ENCODE measurements at regions not wholly inside any gene's neighbourhood (a gene's known extent, or its start where the extent isn't known, plus 50 kb on each side); places are given as distances from the start of the nearest gene placed in this dataset.

DNA sequence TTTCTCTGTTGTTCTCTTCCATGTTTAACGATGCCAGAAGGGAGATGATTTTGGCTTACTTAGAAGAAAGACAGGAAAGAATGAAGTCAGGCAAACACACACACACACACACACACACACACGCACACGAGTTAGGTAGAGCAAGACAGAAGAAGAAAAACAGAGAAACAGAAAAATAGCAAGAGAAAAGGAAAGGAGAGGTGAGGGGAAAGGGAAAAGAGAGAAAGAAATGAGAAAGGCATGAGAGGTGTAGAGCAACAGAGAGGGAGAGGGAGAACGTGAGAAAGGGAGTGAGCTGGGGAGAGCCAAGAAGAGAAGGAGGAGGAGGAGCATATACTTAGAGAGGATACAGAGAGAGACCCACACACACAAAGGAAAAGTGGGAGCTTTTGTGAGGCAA, 385.3 kb downstream of the DOK5 start:
- TF ChIP-seq, protein P1, sequence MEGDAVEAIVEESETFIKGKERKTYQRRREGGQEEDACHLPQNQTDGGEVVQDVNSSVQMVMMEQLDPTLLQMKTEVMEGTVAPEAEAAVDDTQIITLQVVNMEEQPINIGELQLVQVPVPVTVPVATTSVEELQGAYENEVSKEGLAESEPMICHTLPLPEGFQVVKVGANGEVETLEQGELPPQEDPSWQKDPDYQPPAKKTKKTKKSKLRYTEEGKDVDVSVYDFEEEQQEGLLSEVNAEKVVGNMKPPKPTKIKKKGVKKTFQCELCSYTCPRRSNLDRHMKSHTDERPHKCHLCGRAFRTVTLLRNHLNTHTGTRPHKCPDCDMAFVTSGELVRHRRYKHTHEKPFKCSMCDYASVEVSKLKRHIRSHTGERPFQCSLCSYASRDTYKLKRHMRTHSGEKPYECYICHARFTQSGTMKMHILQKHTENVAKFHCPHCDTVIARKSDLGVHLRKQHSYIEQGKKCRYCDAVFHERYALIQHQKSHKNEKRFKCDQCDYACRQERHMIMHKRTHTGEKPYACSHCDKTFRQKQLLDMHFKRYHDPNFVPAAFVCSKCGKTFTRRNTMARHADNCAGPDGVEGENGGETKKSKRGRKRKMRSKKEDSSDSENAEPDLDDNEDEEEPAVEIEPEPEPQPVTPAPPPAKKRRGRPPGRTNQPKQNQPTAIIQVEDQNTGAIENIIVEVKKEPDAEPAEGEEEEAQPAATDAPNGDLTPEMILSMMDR (IDR thresholded peaks at IDR 0.05): no peak
- TF ChIP-seq ZFX (IDR thresholded peaks at IDR 0.05; ENCODE audit: borderline replicate concordance): no peak
